PC-3 (cell line): ENCODE measurements at regions not wholly inside any gene's neighbourhood (a gene's known extent, or its start where the extent isn't known, plus 50 kb on each side); places are given as distances from the start of the nearest gene placed in this dataset.

Experiments used
- ATAC-seq: fragments of 200-7000 bp; cut with Tn5 transposase; 2 replicates; pipeline ENCODE4 v1.9.1; 2020; ENCODE audit warnings: mild to moderate bottlenecking, moderate library complexity
- BruUV-seq: library from RNA; stranded (reverse); fragments of 400-500 nt; replicated peaks from 2 replicates; lab custom pipeline; 2021; lab: Mats Ljungman, UMichigan
- CTCF ChIA-PET: fragments of 300-600 bp; sonication (Branson Sonifier 250); formaldehyde crosslinking; loops from one replicate; lab custom pipeline; 2022; ENCODE audit warnings: antibody characterized with exemption; lab: Charles Lee
- POLR2A ChIA-PET: fragments of 300-600 bp; sonication (Branson Sonifier 250); formaldehyde crosslinking; loops from one replicate; lab custom pipeline; 2022; ENCODE audit warnings: antibody characterized with exemption; ENCODE audit not compliant: unreplicated experiment; lab: Charles Lee
- DNase-seq: peaks from one replicate; pipeline ENCODE4 v3.0.0-alpha.2; 2015
- H2AFZ ChIP-seq: fragments of 300-600 bp; sonication (generic); 2 replicates; pipeline ENCODE4 v1.6.0; 2016; ENCODE audit warnings: antibody characterized with exemption, low read length
- H3F3A ChIP-seq: fragments of 300-600 bp; sonication (generic); one replicate; pipeline ENCODE4 v1.6.0; 2017; ENCODE audit warnings: antibody characterized with exemption, low read length, control low read depth, mild to moderate bottlenecking; ENCODE audit not compliant: unreplicated experiment
- H3K27ac ChIP-seq: fragments of 300-600 bp; sonication (generic); 2 replicates; pipeline ENCODE4 v1.5.1; 2016; ENCODE audit warnings: mild to moderate bottlenecking, low read length
- H3K27me3 ChIP-seq: fragments of 300-600 bp; sonication (generic); 2 replicates; pipeline ENCODE4 v1.6.1; 2016; ENCODE audit warnings: low read length, mixed read lengths
- H3K36me3 ChIP-seq: fragments of 300-600 bp; sonication (generic); 2 replicates; pipeline ENCODE4 v1.6.1; 2016; ENCODE audit warnings: low read depth, mixed run types, low read length, mixed read lengths
- H3K4me1 ChIP-seq: fragments of 300-600 bp; sonication (generic); 2 replicates; pipeline ENCODE4 v1.5.1; 2016; ENCODE audit warnings: low read length; ENCODE audit not compliant: insufficient read depth
- H3K4me2 ChIP-seq: fragments of 300-600 bp; sonication (generic); 2 replicates; pipeline ENCODE4 v1.6.0; 2016; ENCODE audit warnings: low read length
- H3K4me3 ChIP-seq: fragments of 300-600 bp; sonication (generic); 2 replicates; pipeline ENCODE4 v1.5.1; 2016; ENCODE audit warnings: mild to moderate bottlenecking, low read length, mixed read lengths
- H3K79me2 ChIP-seq: fragments of 300-600 bp; sonication (generic); 2 replicates; pipeline ENCODE4 v1.6.1; 2017; ENCODE audit warnings: low read length, mixed read lengths
- H3K9ac ChIP-seq: fragments of 300-600 bp; sonication (generic); 2 replicates; pipeline ENCODE4 v1.6.0; 2016; ENCODE audit warnings: mild to moderate bottlenecking, low read length
- H3K9me2 ChIP-seq: fragments of 300-600 bp; sonication (generic); replicated peaks from 2 replicates; pipeline ENCODE4 v1.6.1; 2016; ENCODE audit warnings: mixed run types, low read length, mixed read lengths
- H3K9me3 ChIP-seq: fragments of 300-600 bp; sonication (generic); 2 replicates; pipeline ENCODE4 v1.6.1; 2016; ENCODE audit warnings: low read length, mixed read lengths
- H4K20me1 ChIP-seq: fragments of 300-600 bp; sonication (generic); 2 replicates; pipeline ENCODE4 v1.6.1; 2016; ENCODE audit warnings: low read length, mixed read lengths
- EZH2 ChIP-seq: fragments of 300-600 bp; sonication (generic); IDR thresholded peaks from one replicate; pipeline ENCODE4 v1.6.1; 2017; ENCODE audit warnings: antibody characterized with exemption, mild to moderate bottlenecking, low read length; ENCODE audit not compliant: unreplicated experiment
- EZH2phosphoT487 ChIP-seq: fragments of 300-600 bp; sonication (generic); IDR thresholded peaks from 2 replicates; pipeline ENCODE4 v1.6.1; 2018; ENCODE audit warnings: mild to moderate bottlenecking, antibody characterized with exemption, low read length, borderline replicate concordance
- intact Hi-C: fragments of 100-400 bp; cut with micrococcal nuclease; formaldehyde crosslinking; loops from 2 replicates; pipeline ENCODE4 v1.9.0; 2023
- TF ChIP-seq, protein P1 (sequence below): fragments of 300-600 bp; sonication (generic); conservative IDR thresholded peaks from 2 replicates; pipeline ENCODE4 v1.5.1; 2017; ENCODE audit warnings: antibody characterized with exemption, low read depth, mild to moderate bottlenecking, low read length

DNA sequence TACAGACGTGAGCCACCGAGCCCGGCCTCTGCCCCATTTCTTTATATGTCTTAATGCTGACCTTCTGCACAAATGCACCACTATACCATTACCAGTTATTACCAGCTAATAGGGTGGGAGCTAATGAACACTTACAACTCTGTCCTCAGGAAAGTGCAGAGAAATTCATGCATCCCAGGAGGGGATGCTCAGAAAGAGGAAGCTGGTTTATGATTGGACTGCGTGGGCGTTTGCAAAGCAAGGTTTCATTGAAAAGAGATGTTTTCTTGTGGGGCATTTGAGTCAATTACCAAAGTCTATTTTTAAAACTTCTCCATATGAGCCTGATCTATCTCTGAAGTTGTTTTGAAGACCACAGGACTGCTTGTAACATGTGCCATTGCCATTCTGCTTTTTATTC, 417.7 kb upstream of the CELF2 start:
- Histone ChIP-seq H3K9me2 (no peaks in the 10 kb centered on the region), H3K27me3 (no peaks in the 10 kb centered on the region), H3K36me3 (no peaks in the 10 kb centered on the region), H3K4me1 (no peaks in the 10 kb centered on the region), H4K20me1 (no peaks in the 10 kb centered on the region), H3F3A (no peaks in the 10 kb centered on the region), H3K9me3 (no peaks in the 10 kb centered on the region), H3K27ac (no peak overlapping the region), H3K4me2 (no peak overlapping the region), H2AFZ (no peak overlapping the region), H3K4me3 (no peak overlapping the region), H3K79me2 (no peaks in the 10 kb centered on the region), H3K9ac (no peak overlapping the region)
- TF ChIP-seq EZH2 (no peak), EZH2phosphoT487 (no peak)
- TF ChIP-seq, protein P1, sequence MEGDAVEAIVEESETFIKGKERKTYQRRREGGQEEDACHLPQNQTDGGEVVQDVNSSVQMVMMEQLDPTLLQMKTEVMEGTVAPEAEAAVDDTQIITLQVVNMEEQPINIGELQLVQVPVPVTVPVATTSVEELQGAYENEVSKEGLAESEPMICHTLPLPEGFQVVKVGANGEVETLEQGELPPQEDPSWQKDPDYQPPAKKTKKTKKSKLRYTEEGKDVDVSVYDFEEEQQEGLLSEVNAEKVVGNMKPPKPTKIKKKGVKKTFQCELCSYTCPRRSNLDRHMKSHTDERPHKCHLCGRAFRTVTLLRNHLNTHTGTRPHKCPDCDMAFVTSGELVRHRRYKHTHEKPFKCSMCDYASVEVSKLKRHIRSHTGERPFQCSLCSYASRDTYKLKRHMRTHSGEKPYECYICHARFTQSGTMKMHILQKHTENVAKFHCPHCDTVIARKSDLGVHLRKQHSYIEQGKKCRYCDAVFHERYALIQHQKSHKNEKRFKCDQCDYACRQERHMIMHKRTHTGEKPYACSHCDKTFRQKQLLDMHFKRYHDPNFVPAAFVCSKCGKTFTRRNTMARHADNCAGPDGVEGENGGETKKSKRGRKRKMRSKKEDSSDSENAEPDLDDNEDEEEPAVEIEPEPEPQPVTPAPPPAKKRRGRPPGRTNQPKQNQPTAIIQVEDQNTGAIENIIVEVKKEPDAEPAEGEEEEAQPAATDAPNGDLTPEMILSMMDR = no peak
- intact Hi-C loops = no loop called here
- ChIA-PET POLR2A (no interaction called here), CTCF (no interaction called here)
- DNase-seq (no peak), ATAC-seq (no peak)
- no TSS peak for BruUV-seq

DNA sequence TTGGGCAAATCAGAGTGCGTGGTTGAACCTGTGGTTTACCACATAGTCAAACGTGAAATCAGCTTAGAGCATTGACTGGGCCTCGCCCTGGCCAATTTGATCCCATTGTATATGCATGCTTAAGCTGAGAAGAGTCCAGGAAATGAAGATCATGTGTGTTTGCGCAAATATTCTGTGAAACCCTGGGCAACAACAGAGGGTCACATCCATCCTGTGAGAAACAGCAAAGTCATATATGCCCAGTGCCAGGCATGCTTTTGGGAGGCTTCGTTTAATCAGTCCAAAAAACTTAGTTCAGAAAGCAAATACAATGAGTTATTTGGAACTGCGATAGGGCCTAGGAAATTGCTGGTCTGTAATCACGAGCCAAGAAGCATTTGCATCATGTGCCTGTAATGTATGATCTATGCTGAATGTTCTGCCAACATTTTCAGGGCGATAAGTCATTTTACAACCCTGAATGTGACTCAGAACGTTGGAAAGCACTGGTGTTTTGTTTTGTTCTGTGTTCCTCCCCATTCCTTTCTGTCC, 412.1 kb upstream of the CELF2 start:
- Histone ChIP-seq H4K20me1 (no peaks in the 10 kb centered on the region), H3K79me2 (no peaks in the 10 kb centered on the region), H3K27me3 (no peaks in the 10 kb centered on the region), H3K9ac (no peak overlapping the region), H2AFZ (no peak overlapping the region), H3K9me2 (no peaks in the 10 kb centered on the region), H3K27ac (no peak overlapping the region), H3K4me1 (no peaks in the 10 kb centered on the region), H3K4me2 (no peak overlapping the region), H3K36me3 (no peaks in the 10 kb centered on the region), H3F3A (no peaks in the 10 kb centered on the region), H3K9me3 (no peaks in the 10 kb centered on the region), H3K4me3 (no peak overlapping the region)
- ChIA-PET POLR2A (no interaction called here), CTCF (no interaction called here)
- ATAC-seq (no peak), DNase-seq (no peak)
- intact Hi-C loops = no loop called here
- no TSS peak for BruUV-seq
- TF ChIP-seq, protein P1 = no peak
- no peak for TF ChIP-seq EZH2phosphoT487
- no peak for TF ChIP-seq EZH2

DNA sequence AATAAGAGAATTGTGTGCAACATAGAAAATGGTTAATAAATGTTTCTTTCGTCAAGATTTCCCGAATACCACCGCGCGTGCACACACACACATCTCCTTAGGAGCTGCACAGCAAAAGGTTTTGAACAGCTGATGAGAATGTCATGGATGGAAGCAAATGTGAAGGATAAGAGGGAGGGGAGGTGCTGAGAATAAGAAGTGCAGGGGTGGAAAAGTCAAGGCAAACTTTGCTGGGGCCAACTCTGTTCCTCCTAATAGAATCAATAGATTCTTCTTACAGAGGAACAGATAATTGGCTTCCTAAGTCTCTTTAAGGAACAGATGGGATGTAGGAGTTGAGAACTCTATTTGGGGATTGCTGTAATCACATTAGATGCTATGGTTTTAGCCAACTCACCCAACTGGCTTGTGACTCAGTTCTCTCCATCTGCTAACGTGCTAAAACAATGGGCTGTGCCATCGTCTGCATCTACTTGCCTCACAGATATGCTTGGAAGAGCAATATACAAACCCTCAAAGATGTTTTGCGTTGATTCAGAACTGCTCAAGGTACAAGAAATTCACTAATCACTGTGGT, 408.2 kb upstream of the CELF2 start:
- Histone ChIP-seq H3K27ac (no peak overlapping the region), H3K4me2 (no peak overlapping the region), H3K4me1 (no peaks in the 10 kb centered on the region), H4K20me1 (no peaks in the 10 kb centered on the region), H3F3A (no peaks in the 10 kb centered on the region), H3K79me2 (no peaks in the 10 kb centered on the region), H3K9ac (no peak overlapping the region), H3K36me3 (no peaks in the 10 kb centered on the region), H3K27me3 (no peaks in the 10 kb centered on the region), H3K9me2 (no peaks in the 10 kb centered on the region), H3K4me3 (no peak overlapping the region), H2AFZ (no peak overlapping the region), H3K9me3 (no peaks in the 10 kb centered on the region)
- CTCF ChIA-PET = no interaction called here
- POLR2A ChIA-PET = no interaction called here
- ATAC-seq = no peak
- intact Hi-C loops = no loop called here
- BruUV-seq = no TSS peak
- no peak for DNase-seq
- TF ChIP-seq, protein P1 = no peak
